AML-193 (cell line): ENCODE measurements at regions not wholly inside any gene's neighbourhood (a gene's known extent, or its start where the extent isn't known, plus 50 kb on each side); places are given as distances from the start of the nearest gene placed in this dataset.
"Not testable (repeated sequence)": the region's sequence is repeated elsewhere in the genome, so short reads cannot be mapped to it uniquely, and the experiment has no call there.

Experiments used
- DNase-seq, 2 experiments: peaks; one replicate each; lab custom pipeline; 2025; lab: John Stamatoyannopoulos, UW

- DNase-seq: no peak
These were observed 104.2 kb upstream of the TET2 start for GRCh38 chr4:105042451-105042850.

DNA sequence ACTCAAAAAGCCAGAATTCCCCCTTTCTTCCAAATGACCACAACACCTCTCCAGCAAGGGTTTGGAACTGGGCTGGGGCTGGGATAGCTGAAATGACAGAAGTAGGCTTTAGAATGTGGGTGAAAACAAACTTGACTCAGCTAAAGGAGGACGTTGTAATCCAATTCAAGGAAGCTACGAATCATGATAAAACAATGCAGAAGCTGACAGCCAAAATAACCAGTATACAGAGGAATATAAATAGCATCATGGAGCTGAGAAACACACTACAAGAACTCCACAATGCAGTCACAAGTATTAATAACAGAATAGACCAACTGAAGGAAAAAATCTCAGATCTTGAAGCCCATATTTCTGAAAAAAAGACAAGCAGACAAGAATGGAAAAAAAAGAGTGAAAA is 95.8 kb upstream of the TET2 start:
- no peak for DNase-seq

DNA sequence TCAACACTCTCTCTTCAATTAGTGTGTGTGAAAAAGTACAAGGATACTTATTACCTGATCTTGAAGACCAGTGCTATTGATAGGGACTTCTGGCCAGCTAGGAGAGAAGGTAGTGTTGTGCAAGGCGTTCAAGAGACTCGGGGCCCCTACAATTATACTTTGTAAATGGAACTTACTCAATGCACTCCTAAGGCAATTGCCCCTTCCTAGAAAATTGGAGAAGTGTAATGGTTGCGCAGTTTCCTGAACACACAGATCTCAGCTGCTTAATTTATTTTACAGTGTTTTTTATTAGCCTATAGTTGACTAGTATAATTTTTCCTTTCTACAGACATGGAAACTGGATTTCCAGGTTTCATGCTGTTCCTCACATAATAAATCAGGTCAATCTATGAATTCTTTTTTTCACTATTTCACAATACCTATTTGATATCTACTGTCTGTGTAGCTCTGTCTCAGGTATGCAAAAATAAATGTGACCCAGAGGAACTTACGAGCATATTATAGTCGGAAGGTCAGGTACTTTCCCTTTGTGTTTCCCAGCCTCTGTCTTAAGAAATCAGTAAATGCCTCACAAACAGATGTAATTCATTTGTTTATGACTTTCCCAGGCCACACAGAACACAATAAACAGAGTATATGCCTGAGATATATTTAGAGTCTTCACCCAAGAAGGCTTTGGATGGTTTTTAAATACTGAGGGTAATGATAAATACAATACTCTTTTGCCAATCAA is 89.1 kb upstream of the TET2 start:
- DNase-seq: peak; percentile 93 to 94

GRCh38 chr4:105058177-105058812 is 88.4 kb upstream of the TET2 start:
- no peak for DNase-seq

GRCh38 chr4:105059337-105059736 is 87.3 kb upstream of the TET2 start:
- no peak for DNase-seq

- DNase-seq: peak; percentile 97 to 99
These were observed 86.0 kb upstream of the TET2 start for GRCh38 chr4:105060628-105061027.

- DNase-seq: peak; percentile 85 to 95
These were observed 85.5 kb upstream of the TET2 start for GRCh38 chr4:105061136-105061696.

GRCh38 chr4:105061731-105062130 is 84.9 kb upstream of the TET2 start:
- peak; percentile 85 to 95 for DNase-seq

GRCh38 chr4:105066401-105066800 is 80.3 kb upstream of the TET2 start:
- no peak for DNase-seq

GRCh38 chr4:105067431-105067830 is 79.2 kb upstream of the TET2 start:
- DNase-seq: no peak

- DNase-seq: no peak
These were observed 78.7 kb upstream of the TET2 start for GRCh38 chr4:105067946-105068345.

DNA sequence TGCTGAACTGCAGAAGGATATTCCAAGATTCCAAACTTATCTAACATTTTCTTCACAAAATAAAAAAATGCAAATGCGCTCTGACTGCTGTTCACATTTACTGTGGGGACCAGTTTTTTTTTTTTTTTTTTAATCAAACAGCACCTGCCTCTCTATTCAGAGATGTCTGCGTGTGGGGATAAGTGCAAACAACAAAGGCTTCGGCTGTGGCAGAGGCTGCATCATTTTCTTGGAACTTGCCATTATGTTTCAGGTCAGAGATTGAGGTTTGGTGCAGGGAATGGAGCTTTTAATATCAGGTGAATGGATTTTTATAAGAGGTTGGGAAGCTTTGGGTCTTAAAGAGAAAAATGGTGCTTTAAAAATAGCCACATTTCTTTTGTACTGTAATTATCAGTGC is 78.2 kb upstream of the TET2 start:
- DNase-seq: no peak

DNA sequence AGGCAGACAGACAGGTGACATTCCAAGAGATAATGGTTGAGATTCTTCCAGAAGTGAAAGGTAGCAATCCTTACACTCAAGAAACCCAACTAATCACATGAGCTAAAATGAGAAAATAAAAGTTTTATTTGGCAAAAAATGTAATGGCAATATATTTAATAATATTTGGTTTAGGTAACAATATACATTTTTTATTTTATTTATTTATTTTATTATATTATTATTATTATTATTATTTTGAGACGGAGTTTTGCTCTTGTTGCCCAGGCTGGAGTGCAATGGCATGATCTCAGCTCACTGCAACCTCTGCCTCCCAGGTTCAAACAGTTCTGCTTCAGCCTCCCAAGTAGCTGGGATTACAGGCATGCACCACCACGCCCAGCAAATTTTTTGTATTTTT is 74.6 kb upstream of the TET2 start:
- DNase-seq: not testable (repeated sequence)

- no peak for DNase-seq
These were observed 72.6 kb upstream of the TET2 start for GRCh38 chr4:105074097-105074496.

DNA sequence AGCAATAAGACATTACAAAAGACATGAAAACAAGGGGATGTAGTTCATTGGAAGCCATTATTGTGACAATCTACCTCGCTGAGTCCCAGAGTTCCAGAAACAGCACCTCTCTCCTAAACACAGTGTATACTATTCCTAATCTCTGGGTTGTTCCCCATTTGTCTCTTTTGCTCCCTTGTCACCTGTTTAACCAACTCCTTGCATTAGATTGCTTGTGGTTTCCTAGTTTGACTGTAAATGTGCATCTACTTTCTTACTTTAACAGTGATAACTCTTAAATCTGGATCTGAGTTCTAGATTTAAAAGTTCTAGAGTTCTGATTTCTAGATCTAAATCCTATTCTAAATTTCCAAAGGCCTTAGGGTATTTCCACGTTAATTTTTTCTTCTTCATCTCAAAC is 71.6 kb upstream of the TET2 start:
- no peak for DNase-seq

- DNase-seq: peak; percentile 24 to 54
These were observed 58.4 kb upstream of the TET2 start for GRCh38 chr4:105088110-105088879.

DNA sequence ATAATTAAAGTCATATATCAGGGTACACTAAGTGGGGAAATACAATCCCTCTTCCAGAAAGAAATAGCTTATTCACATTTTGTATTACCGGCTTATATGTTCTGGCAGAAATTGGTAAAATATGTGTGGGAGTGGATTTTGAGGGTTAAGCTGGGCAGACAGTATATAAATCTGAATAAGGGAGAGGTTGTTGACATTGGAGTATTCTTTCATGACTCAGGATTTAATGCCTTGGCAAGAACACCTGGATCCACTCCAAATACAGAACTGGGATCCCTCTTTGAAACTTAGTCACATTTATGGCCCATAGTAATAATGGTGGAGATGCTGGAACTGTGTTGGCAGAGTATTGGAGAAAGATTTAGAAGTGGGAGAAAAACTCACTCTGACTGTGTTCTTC is 54.3 kb upstream of the TET2 start:
- no peak for DNase-seq

DNA sequence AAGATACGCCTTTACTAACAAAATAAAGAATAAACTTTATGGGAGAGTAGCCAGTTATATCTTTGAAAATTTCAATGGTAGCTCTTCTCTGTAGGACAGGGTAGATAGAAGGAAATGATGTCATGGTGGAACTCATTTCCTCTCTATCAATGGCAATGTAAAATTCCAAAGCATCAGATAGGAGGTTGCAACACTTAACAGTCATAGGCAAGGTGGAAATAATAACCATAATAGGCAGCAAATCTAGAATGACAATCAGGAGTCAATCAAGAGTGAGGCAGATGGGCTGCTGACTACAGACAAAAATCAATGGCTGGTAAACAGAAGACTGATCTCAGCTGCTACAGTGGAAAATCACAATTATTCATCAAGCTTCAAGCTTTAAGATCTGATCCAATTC is 53.9 kb upstream of the TET2 start:
- DNase-seq: no peak

DNA sequence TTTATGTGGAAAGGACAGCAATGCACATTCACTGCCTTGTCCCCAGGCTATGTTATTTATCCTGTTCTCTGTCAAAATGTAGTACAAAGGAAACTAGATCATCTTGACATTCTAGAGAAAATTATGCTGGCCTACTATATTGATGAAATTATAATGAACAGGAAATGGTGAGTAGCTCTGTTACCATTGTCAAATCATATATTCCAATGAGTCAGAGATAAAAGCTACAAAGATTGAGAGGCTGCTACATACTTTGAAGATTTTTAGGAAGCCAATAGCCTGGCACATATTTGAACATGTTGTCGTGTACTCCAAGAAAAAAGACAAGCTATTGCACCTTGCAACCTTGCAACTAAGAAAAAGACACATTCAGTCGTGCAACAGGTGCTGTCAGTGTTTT is 52.7 kb upstream of the TET2 start:
- DNase-seq: no peak
